ENCODE measurements at regions not wholly inside any gene's neighbourhood (a gene's known extent, or its start where the extent isn't known, plus 50 kb on each side); places are given as distances from the start of the nearest gene placed in this dataset.

DNA sequence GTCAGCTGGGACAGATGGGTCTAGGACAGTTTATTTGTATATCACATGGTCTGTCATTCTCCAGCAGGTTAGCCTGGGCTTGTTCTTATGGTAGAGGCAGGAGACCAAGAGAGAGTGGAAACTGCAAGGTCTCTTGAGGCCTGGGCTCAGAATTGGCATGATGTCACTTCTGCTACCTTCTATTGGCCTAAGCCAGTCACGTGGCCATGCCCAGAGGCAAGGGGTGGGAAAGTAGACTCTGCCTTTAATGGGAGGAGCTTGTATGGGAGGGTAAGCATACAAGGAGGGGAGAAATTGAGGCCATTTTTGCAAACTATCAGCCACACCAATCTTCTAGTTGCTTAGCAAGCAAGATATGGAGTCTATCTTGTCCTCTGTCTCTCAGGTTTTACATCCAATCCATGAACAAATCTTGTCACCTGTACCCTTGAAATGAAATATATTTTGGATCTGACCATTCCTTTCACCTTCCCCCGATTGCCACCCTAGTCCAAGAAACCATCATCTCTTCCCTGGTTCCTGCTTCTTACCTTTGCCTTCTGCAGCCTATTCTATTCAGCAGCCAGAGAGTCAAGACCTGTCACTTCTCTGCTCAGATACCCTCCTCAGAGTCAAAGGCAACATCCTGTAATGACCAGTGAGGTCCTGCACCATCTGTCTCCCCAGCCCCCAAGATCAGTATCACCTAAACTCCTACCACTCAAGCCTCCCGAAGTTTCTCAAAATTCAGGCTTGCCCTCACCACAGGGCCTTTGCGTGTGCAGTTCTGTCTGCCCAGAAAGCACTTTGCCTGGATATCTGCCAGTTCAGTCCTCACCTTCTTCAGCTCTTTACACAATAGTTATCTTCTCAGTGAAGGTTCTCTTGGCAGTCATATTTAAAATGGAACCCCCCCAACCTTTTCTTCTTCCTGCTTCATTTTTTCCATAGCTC, 240.0 kb downstream of the LOXHD1 start (continued):
- TF ChIP-seq, protein P1, sequence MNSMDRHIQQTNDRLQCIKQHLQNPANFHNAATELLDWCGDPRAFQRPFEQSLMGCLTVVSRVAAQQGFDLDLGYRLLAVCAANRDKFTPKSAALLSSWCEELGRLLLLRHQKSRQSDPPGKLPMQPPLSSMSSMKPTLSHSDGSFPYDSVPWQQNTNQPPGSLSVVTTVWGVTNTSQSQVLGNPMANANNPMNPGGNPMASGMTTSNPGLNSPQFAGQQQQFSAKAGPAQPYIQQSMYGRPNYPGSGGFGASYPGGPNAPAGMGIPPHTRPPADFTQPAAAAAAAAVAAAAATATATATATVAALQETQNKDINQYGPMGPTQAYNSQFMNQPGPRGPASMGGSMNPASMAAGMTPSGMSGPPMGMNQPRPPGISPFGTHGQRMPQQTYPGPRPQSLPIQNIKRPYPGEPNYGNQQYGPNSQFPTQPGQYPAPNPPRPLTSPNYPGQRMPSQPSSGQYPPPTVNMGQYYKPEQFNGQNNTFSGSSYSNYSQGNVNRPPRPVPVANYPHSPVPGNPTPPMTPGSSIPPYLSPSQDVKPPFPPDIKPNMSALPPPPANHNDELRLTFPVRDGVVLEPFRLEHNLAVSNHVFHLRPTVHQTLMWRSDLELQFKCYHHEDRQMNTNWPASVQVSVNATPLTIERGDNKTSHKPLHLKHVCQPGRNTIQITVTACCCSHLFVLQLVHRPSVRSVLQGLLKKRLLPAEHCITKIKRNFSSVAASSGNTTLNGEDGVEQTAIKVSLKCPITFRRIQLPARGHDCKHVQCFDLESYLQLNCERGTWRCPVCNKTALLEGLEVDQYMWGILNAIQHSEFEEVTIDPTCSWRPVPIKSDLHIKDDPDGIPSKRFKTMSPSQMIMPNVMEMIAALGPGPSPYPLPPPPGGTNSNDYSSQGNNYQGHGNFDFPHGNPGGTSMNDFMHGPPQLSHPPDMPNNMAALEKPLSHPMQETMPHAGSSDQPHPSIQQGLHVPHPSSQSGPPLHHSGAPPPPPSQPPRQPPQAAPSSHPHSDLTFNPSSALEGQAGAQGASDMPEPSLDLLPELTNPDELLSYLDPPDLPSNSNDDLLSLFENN (IDR thresholded peaks at IDR 0.05; ENCODE audit: low read depth in 2 of 2, low read length in 2 of 2), result no peak
- TF ChIP-seq, protein P2, sequence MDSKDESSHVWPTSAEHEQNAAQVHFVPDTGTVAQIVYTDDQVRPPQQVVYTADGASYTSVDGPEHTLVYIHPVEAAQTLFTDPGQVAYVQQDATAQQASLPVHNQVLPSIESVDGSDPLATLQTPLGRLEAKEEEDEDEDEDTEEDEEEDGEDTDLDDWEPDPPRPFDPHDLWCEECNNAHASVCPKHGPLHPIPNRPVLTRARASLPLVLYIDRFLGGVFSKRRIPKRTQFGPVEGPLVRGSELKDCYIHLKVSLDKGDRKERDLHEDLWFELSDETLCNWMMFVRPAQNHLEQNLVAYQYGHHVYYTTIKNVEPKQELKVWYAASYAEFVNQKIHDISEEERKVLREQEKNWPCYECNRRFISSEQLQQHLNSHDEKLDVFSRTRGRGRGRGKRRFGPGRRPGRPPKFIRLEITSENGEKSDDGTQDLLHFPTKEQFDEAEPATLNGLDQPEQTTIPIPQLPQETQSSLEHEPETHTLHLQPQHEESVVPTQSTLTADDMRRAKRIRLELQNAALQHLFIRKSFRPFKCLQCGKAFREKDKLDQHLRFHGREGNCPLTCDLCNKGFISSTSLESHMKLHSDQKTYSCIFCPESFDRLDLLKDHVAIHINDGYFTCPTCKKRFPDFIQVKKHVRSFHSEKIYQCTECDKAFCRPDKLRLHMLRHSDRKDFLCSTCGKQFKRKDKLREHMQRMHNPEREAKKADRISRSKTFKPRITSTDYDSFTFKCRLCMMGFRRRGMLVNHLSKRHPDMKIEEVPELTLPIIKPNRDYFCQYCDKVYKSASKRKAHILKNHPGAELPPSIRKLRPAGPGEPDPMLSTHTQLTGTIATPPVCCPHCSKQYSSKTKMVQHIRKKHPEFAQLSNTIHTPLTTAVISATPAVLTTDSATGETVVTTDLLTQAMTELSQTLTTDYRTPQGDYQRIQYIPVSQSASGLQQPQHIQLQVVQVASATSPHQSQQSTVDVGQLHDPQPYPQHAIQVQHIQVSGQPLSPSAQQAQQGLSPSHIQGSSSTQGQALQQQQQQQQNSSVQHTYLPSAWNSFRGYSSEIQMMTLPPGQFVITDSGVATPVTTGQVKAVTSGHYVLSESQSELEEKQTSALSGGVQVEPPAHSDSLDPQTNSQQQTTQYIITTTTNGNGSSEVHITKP (IDR thresholded peaks at IDR 0.05; ENCODE audit: partially characterized antibody), result peak; percentile 95
- no peak for TF ChIP-seq ZNF408 (CRISPR knock-in tag; IDR thresholded peaks at IDR 0.05; ENCODE audit: low read depth)
- no peak for TF ChIP-seq MYNN (IDR thresholded peaks at IDR 0.05)
- no peak for TF ChIP-seq MYNN (CRISPR knock-in tag; IDR thresholded peaks at IDR 0.05)
- TF ChIP-seq ETV1 (tag; conservative IDR thresholded peaks at IDR 0.05; ENCODE audit: low read depth), result no peak
- TF ChIP-seq ZNF197 (CRISPR knock-in tag; IDR thresholded peaks at IDR 0.05; ENCODE audit: low read depth), result no peak
- TF ChIP-seq, protein P3, sequence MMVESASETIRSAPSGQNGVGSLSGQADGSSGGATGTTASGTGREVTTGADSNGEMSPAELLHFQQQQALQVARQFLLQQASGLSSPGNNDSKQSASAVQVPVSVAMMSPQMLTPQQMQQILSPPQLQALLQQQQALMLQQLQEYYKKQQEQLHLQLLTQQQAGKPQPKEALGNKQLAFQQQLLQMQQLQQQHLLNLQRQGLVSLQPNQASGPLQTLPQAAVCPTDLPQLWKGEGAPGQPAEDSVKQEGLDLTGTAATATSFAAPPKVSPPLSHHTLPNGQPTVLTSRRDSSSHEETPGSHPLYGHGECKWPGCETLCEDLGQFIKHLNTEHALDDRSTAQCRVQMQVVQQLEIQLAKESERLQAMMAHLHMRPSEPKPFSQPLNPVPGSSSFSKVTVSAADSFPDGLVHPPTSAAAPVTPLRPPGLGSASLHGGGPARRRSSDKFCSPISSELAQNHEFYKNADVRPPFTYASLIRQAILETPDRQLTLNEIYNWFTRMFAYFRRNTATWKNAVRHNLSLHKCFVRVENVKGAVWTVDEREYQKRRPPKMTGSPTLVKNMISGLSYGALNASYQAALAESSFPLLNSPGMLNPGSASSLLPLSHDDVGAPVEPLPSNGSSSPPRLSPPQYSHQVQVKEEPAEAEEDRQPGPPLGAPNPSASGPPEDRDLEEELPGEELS (CRISPR knock-in tag; IDR thresholded peaks at IDR 0.05; ENCODE audit: borderline replicate concordance), result no peak
- TF ChIP-seq CHD4 (IDR thresholded peaks at IDR 0.05; ENCODE audit: insufficient read depth, insufficient replicate concordance, low read depth, low read length, poor library complexity, severe bottlenecking), result no peak
- no peak for TF ChIP-seq TRIM24 (IDR thresholded peaks at IDR 0.05)
- TF ChIP-seq, protein P4, sequence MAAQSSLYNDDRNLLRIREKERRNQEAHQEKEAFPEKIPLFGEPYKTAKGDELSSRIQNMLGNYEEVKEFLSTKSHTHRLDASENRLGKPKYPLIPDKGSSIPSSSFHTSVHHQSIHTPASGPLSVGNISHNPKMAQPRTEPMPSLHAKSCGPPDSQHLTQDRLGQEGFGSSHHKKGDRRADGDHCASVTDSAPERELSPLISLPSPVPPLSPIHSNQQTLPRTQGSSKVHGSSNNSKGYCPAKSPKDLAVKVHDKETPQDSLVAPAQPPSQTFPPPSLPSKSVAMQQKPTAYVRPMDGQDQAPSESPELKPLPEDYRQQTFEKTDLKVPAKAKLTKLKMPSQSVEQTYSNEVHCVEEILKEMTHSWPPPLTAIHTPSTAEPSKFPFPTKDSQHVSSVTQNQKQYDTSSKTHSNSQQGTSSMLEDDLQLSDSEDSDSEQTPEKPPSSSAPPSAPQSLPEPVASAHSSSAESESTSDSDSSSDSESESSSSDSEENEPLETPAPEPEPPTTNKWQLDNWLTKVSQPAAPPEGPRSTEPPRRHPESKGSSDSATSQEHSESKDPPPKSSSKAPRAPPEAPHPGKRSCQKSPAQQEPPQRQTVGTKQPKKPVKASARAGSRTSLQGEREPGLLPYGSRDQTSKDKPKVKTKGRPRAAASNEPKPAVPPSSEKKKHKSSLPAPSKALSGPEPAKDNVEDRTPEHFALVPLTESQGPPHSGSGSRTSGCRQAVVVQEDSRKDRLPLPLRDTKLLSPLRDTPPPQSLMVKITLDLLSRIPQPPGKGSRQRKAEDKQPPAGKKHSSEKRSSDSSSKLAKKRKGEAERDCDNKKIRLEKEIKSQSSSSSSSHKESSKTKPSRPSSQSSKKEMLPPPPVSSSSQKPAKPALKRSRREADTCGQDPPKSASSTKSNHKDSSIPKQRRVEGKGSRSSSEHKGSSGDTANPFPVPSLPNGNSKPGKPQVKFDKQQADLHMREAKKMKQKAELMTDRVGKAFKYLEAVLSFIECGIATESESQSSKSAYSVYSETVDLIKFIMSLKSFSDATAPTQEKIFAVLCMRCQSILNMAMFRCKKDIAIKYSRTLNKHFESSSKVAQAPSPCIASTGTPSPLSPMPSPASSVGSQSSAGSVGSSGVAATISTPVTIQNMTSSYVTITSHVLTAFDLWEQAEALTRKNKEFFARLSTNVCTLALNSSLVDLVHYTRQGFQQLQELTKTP (IDR thresholded peaks at IDR 0.05; ENCODE audit: low read depth in 1 of 2, partially characterized antibody in 2 of 2), result no peak
- TF ChIP-seq SPI1 (IDR thresholded peaks at IDR 0.05; ENCODE audit: borderline replicate concordance, low read depth, low read length), result no peak
